ENCODE measurements at regions not wholly inside any gene's neighbourhood (a gene's known extent, or its start where the extent isn't known, plus 50 kb on each side); places are given as distances from the start of the nearest gene placed in this dataset.

DNA sequence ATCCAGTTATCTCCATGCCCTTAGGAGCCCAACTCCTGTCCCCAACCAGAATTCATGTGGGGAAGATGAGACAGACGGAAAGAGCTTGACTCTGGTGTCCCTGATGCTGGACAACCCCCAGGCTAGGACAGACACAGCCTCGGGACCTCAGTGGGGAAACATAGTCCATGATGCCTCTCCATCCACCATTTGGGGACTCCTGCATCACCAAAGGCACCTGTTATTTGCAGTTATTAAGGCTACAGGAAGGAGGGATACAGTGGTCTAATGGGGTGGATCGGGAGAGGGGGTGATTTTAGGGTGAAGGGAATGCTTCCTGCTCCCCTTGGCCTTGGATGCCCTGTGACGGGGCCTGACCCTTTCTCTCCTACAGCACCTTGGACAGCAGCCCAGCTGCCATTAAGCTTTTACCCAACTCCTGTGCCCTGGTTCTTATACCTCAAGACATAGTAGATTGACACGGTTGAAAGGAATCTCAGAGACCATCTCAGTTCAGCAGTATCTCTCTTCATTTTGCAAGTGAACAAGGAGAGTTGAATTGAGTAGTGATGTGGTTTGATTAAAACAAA lies 111.6 kb downstream of the MATN1 start:
- TF ChIP-seq CTCF (IDR thresholded peaks at IDR 0.05) (no peak), EP300 (IDR thresholded peaks at IDR 0.05) (no peak)

All from ovary (tissue), 3 donors.